ENCODE measurements at regions not wholly inside any gene's neighbourhood (a gene's known extent, or its start where the extent isn't known, plus 50 kb on each side); places are given as distances from the start of the nearest gene placed in this dataset.

GRCh38 chr20:17882065-17882833 is 86.3 kb downstream of the SNX5 start (continued):
- TF ChIP-seq POLR2A (IDR thresholded peaks at IDR 0.05; ENCODE audit: low read depth, low read length): no peak

- H3K4me2 ChIP-seq (ENCODE audit: low read depth, low read length): no peak overlapping the region
- H2BK5ac ChIP-seq (ENCODE audit: low read depth, low read length, poor library complexity, severe bottlenecking): no peak overlapping the region
- ChIA-PET CTCF (no interaction called here), POLR2A (ENCODE audit: unreplicated experiment) (no interaction called here)
- peak overlapping the region; percentile 42 for H4K5ac ChIP-seq (ENCODE audit: low read depth, low read length)
- 100% methylated on average over 1 of the region's 1 CpG; no CpG with 5 or more reads in 1 of the 2 experiments for WGBS, 2 experiments (ENCODE audit: extremely low coverage in 2 of 2, insufficient read length in 1 of 2)
- H3K56ac ChIP-seq (ENCODE audit: extremely low read depth, insufficient read depth, low read length): no peak overlapping the region
- peak overlapping the region; percentile 79 for H2AFZ ChIP-seq (replicated peaks; ENCODE audit: low read length, poor library complexity)
- peak overlapping the region; percentile 63 for H2BK20ac ChIP-seq (ENCODE audit: low read depth, low read length)
- 0 out of 2 replicates have a peak, but pooled peaks cover 6% of the 10 kb centered on the region for H3K9me1 ChIP-seq (ENCODE audit: insufficient read depth, low read length)
- H3K14ac ChIP-seq (replicated peaks; ENCODE audit: low read depth, low read length): peak overlapping the region; percentile 77
- no peaks in the 10 kb centered on the region for H3K79me1 ChIP-seq (ENCODE audit: low read depth in 1 of 2, low read length in 2 of 2)
- H2BK15ac ChIP-seq (ENCODE audit: low read depth, low read length): peak overlapping the region; percentile 93; the same call in 1 of the 3 replicates
- H3K23ac ChIP-seq (ENCODE audit: low read depth, low read length): peak overlapping the region; percentile 21
- H3K27ac ChIP-seq (ENCODE audit: insufficient read depth, low read length): no peak overlapping the region
- in situ Hi-C loops (cut with MboI; ENCODE audit: low sequenced_read_pairs): no loop called here
- BruUV-seq (replicated peaks): no TSS peak
- no peak overlapping the region for H3K4me3 ChIP-seq (ENCODE audit: insufficient read depth, low read depth, low read length)
- no peak overlapping the region for H4K8ac ChIP-seq (ENCODE audit: low read depth in 2 of 2, low read length in 2 of 2)
- peak overlapping the region; percentile 73; the same call in 1 of the 2 replicates for H4K91ac ChIP-seq (ENCODE audit: insufficient read depth, low read depth, low read length)
- peaks cover 18% of the 10 kb centered on the region for H3K4me1 ChIP-seq (ENCODE audit: control insufficient read depth, insufficient read depth, low read length)
- dilution Hi-C loops (cut with HindIII; ENCODE audit: low sequenced_read_pairs, unreplicated experiment): no loop called here
- peak overlapping the region; percentile 86 for H2AK5ac ChIP-seq (ENCODE audit: low read depth, low read length)
- no peaks in the 10 kb centered on the region for H3K36me3 ChIP-seq (ENCODE audit: control insufficient read depth, insufficient read depth, low read length)
- intact Hi-C loops (cut with micrococcal nuclease): no loop called here
- H2BK120ac ChIP-seq (ENCODE audit: low read depth, low read length): peak overlapping the region; percentile 67
- peak overlapping the region; percentile 77 for H3K4ac ChIP-seq (ENCODE audit: low read depth, low read length)
- no peaks in the 10 kb centered on the region; the same call in 1 of the 2 replicates for H4K20me1 ChIP-seq (ENCODE audit: insufficient read depth, low read length)
- H2AK9ac ChIP-seq (replicated peaks; ENCODE audit: low read depth, low read length, poor library complexity): peak overlapping the region; percentile 23
- DNase-seq (no peak), ATAC-seq (ENCODE audit: low read depth) (no peak; the same call in 1 of the 2 replicates)
- H3K9ac ChIP-seq (ENCODE audit: low read depth, low read length): no peak overlapping the region
- no peaks in the 10 kb centered on the region for H3K27me3 ChIP-seq (ENCODE audit: control insufficient read depth, insufficient read depth, low read length)
- H3K9me3 ChIP-seq (ENCODE audit: control insufficient read depth, insufficient read depth, low read length): no peaks in the 10 kb centered on the region
- peak overlapping the region; percentile 35; the same call in 1 of the 2 replicates for H3K18ac ChIP-seq (ENCODE audit: low read depth, low read length)
- TF ChIP-seq SMC3 (IDR thresholded peaks at IDR 0.05; ENCODE audit: low read depth, low read length) (no peak), BHLHE40 (IDR thresholded peaks at IDR 0.05; ENCODE audit: low read depth, low read length) (no peak), POLR2A (IDR thresholded peaks at IDR 0.05; ENCODE audit: low read depth, low read length) (no peak), ELK1 (IDR thresholded peaks at IDR 0.05; ENCODE audit: borderline replicate concordance, low read depth, low read length) (no peak), RAD21 (IDR thresholded peaks at IDR 0.05; ENCODE audit: low read length) (no peak), CEBPB (IDR thresholded peaks at IDR 0.05; ENCODE audit: low read depth, low read length) (no peak), USF2 (IDR thresholded peaks at IDR 0.05; ENCODE audit: low read depth, low read length) (no peak), MXI1 (IDR thresholded peaks at IDR 0.05; ENCODE audit: borderline replicate concordance, low read depth, low read length) (no peak), CTCF (conservative IDR thresholded peaks at IDR 0.05; ENCODE audit: low read depth, low read length) (no peak), CHD1 (IDR thresholded peaks at IDR 0.05; ENCODE audit: low read depth, low read length) (no peak), MAFK (IDR thresholded peaks at IDR 0.05; ENCODE audit: low read depth, low read length) (no peak), RCOR1 (IDR thresholded peaks at IDR 0.05; ENCODE audit: insufficient replicate concordance, low read length) (no peak), NFE2L2 (IDR thresholded peaks at IDR 0.05; ENCODE audit: low read depth, low read length) (no peak)
Measured at GRCh38 chr20:17881741-17882064, 86.9 kb downstream of the SNX5 start.

Data from IMR-90 (cell line).